GM12878 (cell line): ENCODE measurements at regions not wholly inside any gene's neighbourhood (a gene's known extent, or its start where the extent isn't known, plus 50 kb on each side); places are given as distances from the start of the nearest gene placed in this dataset.

Experiments used
- ATAC-seq: fragments of 200-7000 bp; cut with Tn5 transposase; 3 replicates; pipeline ENCODE4 v1.9.1; 2020; ENCODE audit warnings: mild to moderate bottlenecking, moderate library complexity
- BruUV-seq: library from RNA; stranded (reverse); fragments of 400-500 nt; replicated peaks from 2 replicates; lab custom pipeline; 2021; lab: Mats Ljungman, UMichigan
- CTCF ChIA-PET: fragments of 300-600 bp; sonication (Branson Sonifier 250); formaldehyde crosslinking; extraction: SDS; loops from one replicate; lab custom pipeline; 2021; ENCODE audit warnings: inconsistent platforms; lab: Yijun Ruan, JAX
- POLR2A ChIA-PET: fragments of 350-600 bp; formaldehyde crosslinking; extraction: SDS; loops from one replicate; lab custom pipeline; 2021; ENCODE audit warnings: inconsistent platforms; lab: Charles Lee
- RAD21 ChIA-PET: fragments of 300-600 bp; sonication (Branson Sonifier 250); formaldehyde crosslinking; loops from one replicate; lab custom pipeline; 2023; ENCODE audit warnings: antibody characterized with exemption; ENCODE audit not compliant: unreplicated experiment; lab: Charles Lee
- SMC1A ChIA-PET: fragments of 300-600 bp; sonication (Branson Sonifier 250); formaldehyde crosslinking; loops from one replicate; lab custom pipeline; 2023; ENCODE audit not compliant: unreplicated experiment, uncharacterized antibody; lab: Charles Lee
- DNase-seq: peaks from one replicate; pipeline ENCODE4 v3.0.0-alpha.2; 2011; ENCODE audit warnings: low read depth, low spot score
- FAIRE-seq: peaks from 3 replicates; lab custom pipeline; 2011; peaks lifted over from hg19 to GRCh38; lab: Jason Lieb, UNC
- H2AFZ ChIP-seq: 2 replicates; pipeline ENCODE4 v1.6.0; 2011; ENCODE audit warnings: low read depth, low read length, control low read depth; ENCODE audit not compliant: control insufficient read depth
- H3K27ac ChIP-seq: 2 replicates; pipeline ENCODE4 v1.5.1; 2011; ENCODE audit warnings: control low read depth; ENCODE audit not compliant: control insufficient read depth, insufficient read depth
- H3K27me3 ChIP-seq, 2 experiments: replicated peaks in 1 of 2; 2 replicates each; pipeline versions ENCODE4 v1.6.0 to v1.6.1; 2011; ENCODE audit warnings: low read length in 1 of 2; ENCODE audit not compliant: control insufficient read depth in 2 of 2, insufficient read depth in 2 of 2
- H3K36me3 ChIP-seq, 2 experiments: 2 replicates each; pipeline ENCODE4 v1.5.1; 2011; ENCODE audit warnings: low read length in 1 of 2; ENCODE audit not compliant: control insufficient read depth in 2 of 2, insufficient read depth in 2 of 2
- H3K4me1 ChIP-seq: 2 replicates; pipeline ENCODE4 v1.6.1; 2011; ENCODE audit warnings: mild to moderate bottlenecking, low read length, moderate library complexity, mixed read lengths; ENCODE audit not compliant: control insufficient read depth, insufficient read depth
- H3K4me2 ChIP-seq: 2 replicates; pipeline ENCODE4 v1.6.0; 2011; ENCODE audit warnings: control low read depth; ENCODE audit not compliant: control insufficient read depth, insufficient read depth
- H3K4me3 ChIP-seq: fragments of 200-600 bp; sonication (generic); 2 replicates; pipeline ENCODE4 v1.5.1; 2016
- H3K79me2 ChIP-seq: 2 replicates; pipeline ENCODE4 v1.6.0; 2011; ENCODE audit warnings: low read length; ENCODE audit not compliant: control insufficient read depth, insufficient read depth
- H3K9ac ChIP-seq: 2 replicates; pipeline ENCODE4 v1.8.0; 2011; ENCODE audit warnings: low read length, control low read depth, mixed read lengths; ENCODE audit not compliant: control insufficient read depth, insufficient read depth
- H3K9me3 ChIP-seq: replicated peaks from 3 replicates; pipeline ENCODE4 v1.5.1; 2011; ENCODE audit warnings: mild to moderate bottlenecking, low read length; ENCODE audit not compliant: control insufficient read depth, insufficient read depth
- H4K20me1 ChIP-seq: 2 replicates; pipeline ENCODE4 v1.6.0; 2011; ENCODE audit not compliant: control insufficient read depth, insufficient read depth
- HDGF ChIP-seq: fragments of 450-650 bp; IDR thresholded peaks from 2 replicates; pipeline ENCODE4 v1.6.1; 2016; ENCODE audit warnings: antibody characterized with exemption
- HSF1 ChIP-seq: fragments of 150-350 bp; IDR thresholded peaks from 2 replicates; pipeline ENCODE4 v1.6.1; 2014; ENCODE audit warnings: mild to moderate bottlenecking, low read depth, low read length
- KDM1A ChIP-seq: fragments of 200-600 bp; sonication (generic); IDR thresholded peaks from 2 replicates; pipeline ENCODE4 v1.6.1; 2016; ENCODE audit warnings: borderline replicate concordance
- MAX ChIP-seq: IDR thresholded peaks from 2 replicates; pipeline ENCODE4 v1.6.1; 2012; ENCODE audit warnings: low read depth, low read length, improper control_type of control experiment
- MEF2B ChIP-seq: fragments of 450-650 bp; IDR thresholded peaks from 2 replicates; pipeline ENCODE4 v1.6.1; 2018; ENCODE audit warnings: mild to moderate bottlenecking, moderate library complexity; ENCODE audit not compliant: partially characterized antibody, poor library complexity, severe bottlenecking
- RAD51 ChIP-seq: fragments of 450-650 bp; IDR thresholded peaks from 2 replicates; pipeline ENCODE4 v1.6.1; 2016; ENCODE audit warnings: moderate library complexity, mild to moderate bottlenecking, inconsistent platforms
- ZNF217 ChIP-seq: fragments of 450-650 bp; IDR thresholded peaks from 2 replicates; pipeline ENCODE4 v1.6.1; 2017; ENCODE audit warnings: antibody characterized with exemption, mild to moderate bottlenecking
- WGBS: methylation state at CpG from one replicate; pipeline ENCODE4 v1.1.6; 2016; ENCODE audit warnings: low lambda C conversion rate; ENCODE audit not compliant: insufficient replicate concordance, insufficient coverage; ENCODE audit errors: missing lambda C conversion rate; 5-methylcytosine and 5-hydroxymethylcytosine counted together
- in situ Hi-C: fragments of 300-500 bp; cut with MboI; formaldehyde crosslinking; loops from 9 replicates; pipeline ENCODE4 v1.14.3; 2018; ENCODE audit warnings: mixed read lengths
- intact Hi-C: fragments of 100-400 bp; cut with micrococcal nuclease; formaldehyde crosslinking; loops from one replicate; pipeline ENCODE4 v1.14.2; 2022; ENCODE audit not compliant: unreplicated experiment
- TF ChIP-seq, protein P1 (sequence below): fragments of 450-650 bp; IDR thresholded peaks from 2 replicates; pipeline ENCODE4 v1.6.1; 2017; ENCODE audit warnings: mild to moderate bottlenecking, low read depth, inconsistent platforms; ENCODE audit not compliant: poor library complexity, severe bottlenecking
- TF ChIP-seq, protein P2 (sequence below): IDR thresholded peaks from 2 replicates; pipeline ENCODE4 v1.6.1; 2011; ENCODE audit warnings: borderline replicate concordance, low read depth, mild to moderate bottlenecking, moderate library complexity, low read length; ENCODE audit not compliant: insufficient read depth, poor library complexity, severe bottlenecking

DNA sequence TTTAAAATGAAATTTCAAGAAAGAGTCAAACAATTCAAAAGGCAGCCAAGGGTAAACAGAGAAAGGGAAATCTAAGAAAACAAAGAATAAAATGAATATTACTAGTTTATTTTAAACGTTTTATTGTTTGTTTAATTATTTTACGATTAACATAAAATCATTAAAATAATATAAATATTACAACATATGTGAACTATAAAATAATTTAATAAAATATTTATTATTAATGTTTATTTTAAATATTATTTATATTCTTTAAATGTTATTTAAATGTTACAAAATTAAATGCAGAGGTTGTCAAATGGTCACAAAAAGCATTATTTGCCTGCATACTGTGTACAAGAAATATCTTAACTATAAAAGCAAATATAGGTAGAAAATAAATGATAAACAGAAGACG lies 786.7 kb upstream of the GHITM start:
- Histone ChIP-seq H3K9me3 (no peaks in the 10 kb centered on the region), H3K27me3 (no peaks in the 10 kb centered on the region), H3K4me1 (no peaks in the 10 kb centered on the region), H3K27ac (no peak overlapping the region), H2AFZ (no peak overlapping the region), H3K4me2 (no peak overlapping the region), H3K9ac (no peak overlapping the region), H3K36me3 (no peaks in the 10 kb centered on the region), H3K4me3 (no peak overlapping the region), H4K20me1 (no peaks in the 10 kb centered on the region), H3K79me2 (no peaks in the 10 kb centered on the region)
- TF ChIP-seq MEF2B (no peak), ZNF217 (no peak), HSF1 (no peak), HDGF (no peak), MAX (no peak), KDM1A (no peak), RAD51 (no peak)
- TF ChIP-seq, protein P1, sequence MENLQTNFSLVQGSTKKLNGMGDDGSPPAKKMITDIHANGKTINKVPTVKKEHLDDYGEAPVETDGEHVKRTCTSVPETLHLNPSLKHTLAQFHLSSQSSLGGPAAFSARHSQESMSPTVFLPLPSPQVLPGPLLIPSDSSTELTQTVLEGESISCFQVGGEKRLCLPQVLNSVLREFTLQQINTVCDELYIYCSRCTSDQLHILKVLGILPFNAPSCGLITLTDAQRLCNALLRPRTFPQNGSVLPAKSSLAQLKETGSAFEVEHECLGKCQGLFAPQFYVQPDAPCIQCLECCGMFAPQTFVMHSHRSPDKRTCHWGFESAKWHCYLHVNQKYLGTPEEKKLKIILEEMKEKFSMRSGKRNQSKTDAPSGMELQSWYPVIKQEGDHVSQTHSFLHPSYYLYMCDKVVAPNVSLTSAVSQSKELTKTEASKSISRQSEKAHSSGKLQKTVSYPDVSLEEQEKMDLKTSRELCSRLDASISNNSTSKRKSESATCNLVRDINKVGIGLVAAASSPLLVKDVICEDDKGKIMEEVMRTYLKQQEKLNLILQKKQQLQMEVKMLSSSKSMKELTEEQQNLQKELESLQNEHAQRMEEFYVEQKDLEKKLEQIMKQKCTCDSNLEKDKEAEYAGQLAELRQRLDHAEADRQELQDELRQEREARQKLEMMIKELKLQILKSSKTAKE: no peak
- TF ChIP-seq, protein P2, sequence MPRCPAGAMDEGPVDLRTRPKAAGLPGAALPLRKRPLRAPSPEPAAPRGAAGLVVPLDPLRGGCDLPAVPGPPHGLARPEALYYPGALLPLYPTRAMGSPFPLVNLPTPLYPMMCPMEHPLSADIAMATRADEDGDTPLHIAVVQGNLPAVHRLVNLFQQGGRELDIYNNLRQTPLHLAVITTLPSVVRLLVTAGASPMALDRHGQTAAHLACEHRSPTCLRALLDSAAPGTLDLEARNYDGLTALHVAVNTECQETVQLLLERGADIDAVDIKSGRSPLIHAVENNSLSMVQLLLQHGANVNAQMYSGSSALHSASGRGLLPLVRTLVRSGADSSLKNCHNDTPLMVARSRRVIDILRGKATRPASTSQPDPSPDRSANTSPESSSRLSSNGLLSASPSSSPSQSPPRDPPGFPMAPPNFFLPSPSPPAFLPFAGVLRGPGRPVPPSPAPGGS: no peak
- ChIA-PET RAD21 (no interaction called here), CTCF (no interaction called here), SMC1A (no interaction called here), POLR2A (no interaction called here)
- BruUV-seq: no TSS peak
- intact Hi-C loops: no loop called here
- WGBS: 20% methylated on average over 3 of the region's 3 CpGs
- ATAC-seq: no peak
- FAIRE-seq: no peak
- in situ Hi-C loops: no loop called here
- DNase-seq: no peak
